ENCODE measurements at regions not wholly inside any gene's neighbourhood (a gene's known extent, or its start where the extent isn't known, plus 50 kb on each side); places are given as distances from the start of the nearest gene placed in this dataset.

DNA sequence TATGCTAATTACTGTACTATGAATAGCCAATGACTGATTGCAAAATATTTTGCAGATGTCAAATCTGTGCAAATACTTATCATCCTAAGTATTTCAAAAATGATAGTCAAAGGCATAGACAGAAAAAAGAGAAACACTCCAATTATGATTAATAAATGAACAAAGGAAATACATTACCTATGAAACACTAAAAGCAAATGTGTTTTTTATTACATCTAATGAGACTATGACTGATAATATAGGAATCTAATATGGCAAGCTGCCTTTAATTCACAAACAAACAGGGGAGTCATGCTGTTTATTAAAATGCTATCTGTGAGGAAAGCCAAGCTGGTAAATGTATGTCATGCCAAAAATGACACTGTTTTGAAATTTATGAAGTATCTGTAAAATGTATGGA, 713.2 kb upstream of the NRSN1 start:
- TF ChIP-seq CTCF (IDR thresholded peaks at IDR 0.05), result no peak
- no peak overlapping the region for H3K27ac ChIP-seq
- no peak for DNase-seq (ENCODE audit: low spot score)
- H3K4me3 ChIP-seq, result no peak overlapping the region

DNA sequence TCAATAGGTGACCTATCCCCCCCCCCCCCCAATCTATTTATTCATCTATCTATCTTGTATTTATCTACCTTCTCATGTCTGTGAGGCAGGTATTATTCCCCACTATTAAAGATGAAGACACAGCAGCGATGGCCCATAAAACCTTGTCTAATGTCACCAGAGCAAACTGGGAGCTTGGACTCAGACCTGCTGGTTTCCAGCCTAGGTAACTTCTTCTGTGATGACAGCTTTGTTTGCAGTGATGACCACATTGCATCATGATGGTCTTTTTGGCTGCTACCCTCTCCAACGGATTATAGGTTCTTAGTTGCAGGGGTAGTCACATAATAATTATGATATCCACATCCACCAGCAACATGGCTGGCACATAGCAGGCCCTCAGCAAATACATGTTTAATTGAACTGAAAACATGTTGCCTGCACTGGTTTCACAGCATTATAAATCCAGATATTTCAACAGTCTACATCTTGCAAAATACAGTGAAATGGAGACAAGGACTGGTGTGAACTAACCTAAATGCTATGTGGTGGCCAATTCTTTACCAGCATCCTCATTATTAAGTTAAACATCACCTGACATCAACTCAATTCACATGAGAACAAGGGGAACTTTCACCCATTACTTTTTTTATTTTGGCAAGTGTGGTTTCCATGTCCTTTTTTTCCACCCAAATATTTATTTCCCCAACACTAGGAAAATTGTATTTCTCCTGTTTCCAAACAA, 712.5 kb upstream of the NRSN1 start:
- Histone ChIP-seq H3K4me3 (no peak overlapping the region), H3K27ac (no peak overlapping the region)
- no peak for TF ChIP-seq CTCF (IDR thresholded peaks at IDR 0.05)
- no peak for DNase-seq (ENCODE audit: low spot score)

DNA sequence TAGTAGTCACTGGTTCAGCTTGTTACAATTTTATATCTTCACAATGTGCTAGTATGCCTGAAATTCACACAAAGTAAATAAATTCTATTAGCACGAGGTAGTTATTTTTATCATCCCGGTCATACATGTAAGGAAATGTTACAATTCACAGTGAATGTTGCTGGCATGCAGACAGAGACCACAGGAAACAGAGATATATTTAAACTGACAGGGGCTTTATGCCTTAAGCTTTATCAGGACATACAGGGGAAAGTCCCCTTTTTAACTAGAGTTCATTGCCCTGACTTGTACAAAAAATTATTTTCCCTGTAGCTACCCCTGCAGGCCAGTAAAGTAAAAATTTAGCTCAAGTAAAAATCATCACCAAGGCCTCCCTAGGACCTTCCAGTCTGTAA, 712.0 kb upstream of the NRSN1 start:
- Histone ChIP-seq H3K4me3 (no peak overlapping the region), H3K27ac (no peak overlapping the region)
- TF ChIP-seq CTCF (IDR thresholded peaks at IDR 0.05), result no peak
- no peak for DNase-seq (ENCODE audit: low spot score)

DNA sequence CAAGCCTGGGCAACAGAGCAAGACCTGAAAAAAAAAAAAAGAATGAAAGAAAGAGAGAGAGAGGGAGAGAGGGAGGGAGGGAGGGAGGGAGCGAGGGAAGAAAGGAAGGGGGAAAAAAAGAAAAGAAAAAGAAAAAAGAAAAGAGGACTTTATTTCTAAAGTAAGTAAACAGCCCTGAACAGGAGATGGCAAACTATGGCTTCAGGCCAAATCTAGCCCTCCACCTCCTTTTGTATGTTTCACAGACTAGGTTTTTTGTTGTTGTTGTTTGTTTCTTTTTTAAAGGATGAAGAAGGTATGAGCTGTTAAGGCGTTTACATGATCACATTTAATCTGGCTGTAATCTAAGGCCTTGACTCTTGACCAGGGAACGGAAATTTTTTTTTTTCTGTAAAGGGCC, 711.1 kb upstream of the NRSN1 start:
- TF ChIP-seq CTCF (IDR thresholded peaks at IDR 0.05), result no peak
- no peak for DNase-seq (ENCODE audit: low spot score)

DNA sequence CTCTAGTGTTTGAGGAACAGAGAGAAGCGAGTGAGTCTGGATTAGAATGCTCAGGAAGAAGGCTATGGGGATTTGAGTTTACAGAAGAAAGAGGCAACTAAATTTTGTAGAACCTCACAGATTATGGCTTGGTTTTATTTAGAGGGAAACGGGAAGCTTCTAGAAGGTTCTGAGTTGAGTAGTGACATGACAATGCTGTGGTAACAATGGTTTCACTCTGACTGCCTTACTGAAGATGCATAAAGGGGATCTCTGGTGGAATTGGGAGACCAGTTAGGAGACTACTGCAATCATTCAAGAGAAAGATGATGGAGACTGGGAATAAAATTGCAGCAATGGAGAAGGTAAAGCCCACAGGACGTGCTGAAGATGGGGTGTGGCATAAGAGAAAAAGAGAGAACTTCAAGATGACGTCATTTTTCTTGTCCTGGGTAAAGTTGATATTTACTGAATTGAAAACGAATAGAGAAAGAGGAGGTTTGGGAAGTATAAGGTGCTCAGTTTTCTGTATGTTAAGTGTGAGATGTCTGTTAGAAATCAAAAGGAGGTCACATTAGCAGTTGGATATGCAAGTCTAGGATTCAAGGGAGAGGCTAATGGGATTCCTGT, 710.1 kb upstream of the NRSN1 start:
- Histone ChIP-seq H3K4me3 (no peak overlapping the region), H3K27ac (no peak overlapping the region)
- DNase-seq (ENCODE audit: low spot score), result no peak
- TF ChIP-seq CTCF (IDR thresholded peaks at IDR 0.05), result no peak

More for the DNA sequence above, 711.1 kb upstream of the NRSN1 start:
- no peak overlapping the region for H3K27ac ChIP-seq
- no peak overlapping the region for H3K4me3 ChIP-seq

- H3K27ac ChIP-seq, result no peak overlapping the region
- TF ChIP-seq CTCF (IDR thresholded peaks at IDR 0.05), result no peak
- DNase-seq (ENCODE audit: low spot score), result no peak
- H3K4me3 ChIP-seq, result no peak overlapping the region
Observed at GRCh38 chr6:23417133-23417532, 708.9 kb upstream of the NRSN1 start.

- no peak for TF ChIP-seq CTCF (IDR thresholded peaks at IDR 0.05)
- Histone ChIP-seq H3K4me3 (no peak overlapping the region), H3K27ac (no peak overlapping the region)
- DNase-seq (ENCODE audit: low spot score), result no peak
Observed at GRCh38 chr6:23418095-23418494, 707.9 kb upstream of the NRSN1 start.

Data from coronary artery (tissue), 2 donors.